HEK293 (cell line): ENCODE measurements at regions not wholly inside any gene's neighbourhood (a gene's known extent, or its start where the extent isn't known, plus 50 kb on each side); places are given as distances from the start of the nearest gene placed in this dataset.

Experiments used
- CTCF ChIP-seq: fragments of 450-650 bp; formaldehyde crosslinking; IDR thresholded peaks from 2 replicates; pipeline ENCODE4 v1.5.1; 2016; ENCODE audit warnings: missing biosample characterization, missing genetic modification characterization
- KLF16 ChIP-seq: fragments of 450-650 bp; formaldehyde crosslinking; IDR thresholded peaks from 2 replicates; pipeline ENCODE4 v1.5.1; 2017; ENCODE audit warnings: missing biosample characterization, missing genetic modification characterization
- ZBTB8A ChIP-seq: fragments of 450-650 bp; formaldehyde crosslinking; IDR thresholded peaks from 2 replicates; pipeline ENCODE4 v1.5.1; 2016; ENCODE audit warnings: missing biosample characterization, missing genetic modification characterization
- ZNF423 ChIP-seq: fragments of 450-650 bp; formaldehyde crosslinking; IDR thresholded peaks from 2 replicates; pipeline ENCODE4 v1.5.1; 2016; ENCODE audit warnings: missing biosample characterization, missing genetic modification characterization
- ZNF791 ChIP-seq: fragments of 450-650 bp; formaldehyde crosslinking; IDR thresholded peaks from 2 replicates; pipeline ENCODE4 v1.5.1; 2016; ENCODE audit warnings: missing biosample characterization, missing genetic modification characterization
- ZNF792 ChIP-seq: fragments of 450-650 bp; formaldehyde crosslinking; IDR thresholded peaks from 2 replicates; pipeline ENCODE4 v1.5.1; 2016; ENCODE audit warnings: missing biosample characterization, missing genetic modification characterization

- TF ChIP-seq ZNF423 (tag by site-specific recombination) (no peak), ZNF791 (tag by site-specific recombination) (no peak), KLF16 (tag by site-specific recombination) (no peak), ZNF792 (no peak), ZBTB8A (tag by site-specific recombination) (no peak), CTCF (no peak)
These were observed 353.5 kb downstream of the FBXO8 start for GRCh38 chr4:173929921-173930320.
